GM06990 (cell line): ENCODE measurements at regions not wholly inside any gene's neighbourhood (a gene's known extent, or its start where the extent isn't known, plus 50 kb on each side); places are given as distances from the start of the nearest gene placed in this dataset.

ENCODE experiments used
- DNase-seq: peaks from one replicate; pipeline ENCODE4 v3.0.0-alpha.2; 2011; ENCODE audit not compliant: insufficient read length; ENCODE audit errors: extremely low read depth
- H3K27me3 ChIP-seq: replicated peaks from 2 replicates; pipeline ENCODE4 v1.6.0; 2011; ENCODE audit warnings: low read length; ENCODE audit not compliant: control insufficient read depth, insufficient read depth
- H3K36me3 ChIP-seq: 2 replicates; pipeline ENCODE4 v1.5.1; 2011; ENCODE audit warnings: low read length; ENCODE audit not compliant: control insufficient read depth, insufficient read depth
- H3K4me3 ChIP-seq: replicated peaks from 2 replicates; pipeline ENCODE4 v1.5.1; 2011; ENCODE audit warnings: low read depth, mild to moderate bottlenecking, control low read depth, low read length
- TF ChIP-seq, protein P1 (sequence below): IDR thresholded peaks from 2 replicates; pipeline ENCODE4 v1.5.1; 2011; ENCODE audit warnings: low read length, control low read depth, mild to moderate bottlenecking, inconsistent platforms; ENCODE audit not compliant: insufficient read depth, poor library complexity, severe bottlenecking

DNA sequence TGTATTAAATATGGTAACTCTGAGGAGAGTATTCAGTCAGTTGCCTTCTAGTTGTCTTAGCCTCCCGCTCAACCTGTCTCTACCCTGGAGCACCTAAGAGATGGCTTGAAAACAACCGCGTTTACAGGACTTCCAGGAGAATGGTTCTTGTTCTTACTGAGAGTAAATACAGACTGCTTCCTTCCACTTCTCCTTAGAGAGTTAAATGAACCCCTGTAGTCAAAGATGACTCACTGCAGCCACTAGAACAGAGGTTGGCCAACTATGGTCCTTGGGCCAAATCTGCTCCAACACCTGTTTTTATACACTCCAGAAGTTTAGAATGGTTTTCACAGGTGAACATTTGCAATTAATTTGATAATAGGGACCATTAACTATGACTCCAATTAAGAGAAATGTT lies 60.1 kb upstream of the ASB17 start:
- TF ChIP-seq, protein P1, sequence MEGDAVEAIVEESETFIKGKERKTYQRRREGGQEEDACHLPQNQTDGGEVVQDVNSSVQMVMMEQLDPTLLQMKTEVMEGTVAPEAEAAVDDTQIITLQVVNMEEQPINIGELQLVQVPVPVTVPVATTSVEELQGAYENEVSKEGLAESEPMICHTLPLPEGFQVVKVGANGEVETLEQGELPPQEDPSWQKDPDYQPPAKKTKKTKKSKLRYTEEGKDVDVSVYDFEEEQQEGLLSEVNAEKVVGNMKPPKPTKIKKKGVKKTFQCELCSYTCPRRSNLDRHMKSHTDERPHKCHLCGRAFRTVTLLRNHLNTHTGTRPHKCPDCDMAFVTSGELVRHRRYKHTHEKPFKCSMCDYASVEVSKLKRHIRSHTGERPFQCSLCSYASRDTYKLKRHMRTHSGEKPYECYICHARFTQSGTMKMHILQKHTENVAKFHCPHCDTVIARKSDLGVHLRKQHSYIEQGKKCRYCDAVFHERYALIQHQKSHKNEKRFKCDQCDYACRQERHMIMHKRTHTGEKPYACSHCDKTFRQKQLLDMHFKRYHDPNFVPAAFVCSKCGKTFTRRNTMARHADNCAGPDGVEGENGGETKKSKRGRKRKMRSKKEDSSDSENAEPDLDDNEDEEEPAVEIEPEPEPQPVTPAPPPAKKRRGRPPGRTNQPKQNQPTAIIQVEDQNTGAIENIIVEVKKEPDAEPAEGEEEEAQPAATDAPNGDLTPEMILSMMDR = no peak
- Histone ChIP-seq H3K36me3 (no peaks in the 10 kb centered on the region), H3K27me3 (no peaks in the 10 kb centered on the region), H3K4me3 (no peak overlapping the region)
- no peak for DNase-seq

DNA sequence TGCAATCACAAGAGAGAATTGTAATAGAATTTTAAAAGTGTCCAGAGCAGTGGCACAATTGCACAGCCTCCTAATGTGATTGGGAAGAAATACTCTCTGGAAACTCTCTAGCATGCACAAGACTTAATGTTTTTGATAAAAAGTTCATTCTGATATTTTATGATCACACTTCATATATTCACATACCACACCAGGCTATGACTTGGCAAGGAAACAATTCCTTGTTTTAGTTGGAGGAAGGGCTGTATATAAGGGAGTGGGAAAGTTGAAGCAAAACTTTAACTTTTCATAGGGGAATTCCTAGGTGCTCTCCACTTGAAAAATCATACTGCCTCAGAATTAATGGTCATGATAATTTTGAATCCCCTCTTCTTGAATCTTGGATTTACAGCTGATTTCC lies 61.5 kb upstream of the ASB17 start:
- H3K36me3 ChIP-seq = no peaks in the 10 kb centered on the region
- H3K4me3 ChIP-seq = no peak overlapping the region
- H3K27me3 ChIP-seq = no peaks in the 10 kb centered on the region
- DNase-seq = no peak
- TF ChIP-seq, protein P1 = no peak

DNA sequence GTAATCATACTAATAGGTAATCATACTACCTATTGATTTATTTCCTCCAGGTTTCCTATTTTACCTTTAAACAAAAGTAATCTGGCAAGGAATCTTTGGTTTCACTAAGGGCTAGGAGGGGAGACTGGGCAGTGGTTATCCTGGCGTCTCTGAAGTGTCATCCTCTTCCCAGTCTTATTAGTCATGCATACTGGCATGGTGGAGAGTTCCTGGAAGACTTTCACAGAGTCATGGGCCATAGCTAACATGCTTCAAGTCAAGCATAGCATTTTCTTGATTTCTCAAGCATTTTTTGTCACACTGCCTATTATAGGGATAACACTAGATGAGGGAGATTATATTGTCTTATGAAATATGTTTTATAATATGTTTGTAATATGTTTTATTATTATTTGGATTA lies 64.0 kb upstream of the ASB17 start:
- TF ChIP-seq, protein P1 = no peak
- no peak for DNase-seq

DNA sequence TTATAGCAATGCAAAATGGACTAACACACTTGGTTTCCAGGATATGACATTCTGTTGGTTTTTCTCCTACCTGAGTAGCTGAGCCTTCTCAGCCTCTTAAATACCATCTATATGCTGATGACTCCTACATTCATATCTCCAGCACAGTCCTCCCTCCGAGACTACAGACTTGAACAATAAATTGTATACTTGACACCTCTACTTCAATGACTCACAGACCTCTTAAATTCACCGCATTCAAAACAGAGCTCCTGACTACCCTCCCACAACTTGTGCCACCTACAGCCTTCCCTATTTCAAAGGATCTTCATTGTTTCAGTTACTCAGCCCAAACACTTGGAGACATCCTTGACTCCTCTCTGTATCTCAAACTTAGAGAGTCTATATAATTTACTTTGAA lies 66.8 kb upstream of the ASB17 start:
- H3K27me3 ChIP-seq = no peaks in the 10 kb centered on the region
- no peak overlapping the region for H3K4me3 ChIP-seq
- DNase-seq = no peak

More for the DNA sequence above, 64.0 kb upstream of the ASB17 start:
- Histone ChIP-seq H3K4me3 (no peak overlapping the region), H3K27me3 (no peaks in the 10 kb centered on the region), H3K36me3 (no peaks in the 10 kb centered on the region)

DNA sequence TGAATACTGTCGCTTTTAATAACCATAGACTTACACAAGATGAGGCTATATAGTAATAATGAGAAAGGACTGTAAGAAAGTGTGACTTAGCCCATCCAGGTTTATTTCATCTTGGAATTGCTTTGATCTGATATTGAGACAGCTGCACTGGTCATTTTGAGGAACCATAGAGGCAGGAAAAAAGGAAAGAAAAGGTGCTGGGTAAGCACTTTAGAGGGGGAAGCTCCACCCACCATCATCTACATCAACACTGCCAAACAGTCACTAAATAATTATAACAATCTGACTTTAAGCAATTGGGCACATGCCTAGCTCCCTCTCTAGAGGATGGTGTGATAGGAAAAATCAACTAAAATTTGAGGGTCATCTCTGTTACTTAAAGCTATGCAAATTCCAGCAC lies 70.6 kb upstream of the ST6GALNAC3 start:
- Histone ChIP-seq H3K27me3 (no peaks in the 10 kb centered on the region), H3K4me3 (no peak overlapping the region), H3K36me3 (no peaks in the 10 kb centered on the region)
- no peak for DNase-seq
- TF ChIP-seq, protein P1 = no peak

More for the DNA sequence above, 66.8 kb upstream of the ASB17 start:
- TF ChIP-seq, protein P1 = no peak
- no peaks in the 10 kb centered on the region for H3K36me3 ChIP-seq

DNA sequence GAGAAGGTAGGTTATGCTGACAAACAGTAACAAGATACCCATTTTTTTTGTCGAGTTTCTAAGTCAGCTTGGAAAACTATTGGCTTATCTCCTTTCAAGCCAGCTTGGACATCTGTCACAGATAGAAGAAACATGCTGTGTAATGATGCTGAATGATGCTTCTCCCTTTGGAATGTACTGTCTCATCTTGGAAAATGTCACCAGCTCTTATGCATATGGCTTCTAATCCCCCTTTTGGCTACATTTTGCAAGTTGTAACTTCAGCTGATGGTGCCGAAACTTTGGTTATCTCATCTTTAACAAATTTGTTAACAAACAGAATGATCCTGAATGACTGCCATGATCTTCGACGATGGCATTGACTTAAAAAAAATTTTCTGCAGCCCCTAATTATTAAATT lies 68.8 kb upstream of the ST6GALNAC3 start:
- no peak overlapping the region for H3K4me3 ChIP-seq
- no peak for DNase-seq
- H3K36me3 ChIP-seq = no peaks in the 10 kb centered on the region
- TF ChIP-seq, protein P1 = no peak
- no peaks in the 10 kb centered on the region for H3K27me3 ChIP-seq
